ENCODE measurements at regions not wholly inside any gene's neighbourhood (a gene's known extent, or its start where the extent isn't known, plus 50 kb on each side); places are given as distances from the start of the nearest gene placed in this dataset.

DNA sequence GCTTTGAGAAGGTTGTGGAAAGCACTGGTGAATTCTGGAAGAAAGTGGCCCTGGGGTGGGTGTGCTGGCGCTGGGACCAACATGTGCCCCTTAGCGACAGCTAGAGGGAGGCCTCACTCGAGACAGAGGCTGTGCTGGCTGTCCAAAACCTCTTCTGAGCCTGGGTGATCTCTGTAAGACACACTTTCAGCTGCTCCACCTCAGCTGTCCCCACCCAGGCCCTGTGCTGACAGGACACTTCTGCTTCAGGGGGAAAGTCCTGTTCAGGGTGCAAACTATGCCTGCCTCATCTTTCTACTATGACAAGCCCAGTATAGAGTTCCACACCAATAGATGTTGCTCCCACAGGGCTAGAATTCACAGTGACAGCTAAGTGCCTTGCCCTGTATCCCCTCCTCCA is 426.4 kb downstream of the MED10 start:
- Histone ChIP-seq H3K9me3 (ENCODE audit: control insufficient read depth, insufficient read depth, low read depth, low read length) (no peaks in the 10 kb centered on the region), H3K36me3 (ENCODE audit: control insufficient read depth in 2 of 2, insufficient read depth in 1 of 2, low read length in 2 of 2) (no peaks in the 10 kb centered on the region), H3K4me3 (ENCODE audit: low read depth, low read length) (no peak overlapping the region), H3K4me1 (ENCODE audit: control insufficient read depth, insufficient read depth, low read length) (no peaks in the 10 kb centered on the region), H3K27ac (ENCODE audit: extremely low read depth, low read depth, low read length) (no peak overlapping the region)
- POLR2A ChIA-PET, result interaction anchor here (1.1 kb wide), 1 partner anchor 375 kb away, joined by 6 read pairs; no protein-coding TSS in a partner anchor
- no peak for TF ChIP-seq ZBTB1 (tag by site-specific recombination; IDR thresholded peaks at IDR 0.05)
- no peak for TF ChIP-seq ZNF585B (tag by site-specific recombination; IDR thresholded peaks at IDR 0.05)
- TF ChIP-seq KLF16 (tag by site-specific recombination; IDR thresholded peaks at IDR 0.05), result no peak
- TF ChIP-seq ZNF768 (tag by site-specific recombination; IDR thresholded peaks at IDR 0.05), result no peak
- TF ChIP-seq SP7 (tag by site-specific recombination; IDR thresholded peaks at IDR 0.05), result no peak
- CTCF ChIA-PET, result no interaction called here

DNA sequence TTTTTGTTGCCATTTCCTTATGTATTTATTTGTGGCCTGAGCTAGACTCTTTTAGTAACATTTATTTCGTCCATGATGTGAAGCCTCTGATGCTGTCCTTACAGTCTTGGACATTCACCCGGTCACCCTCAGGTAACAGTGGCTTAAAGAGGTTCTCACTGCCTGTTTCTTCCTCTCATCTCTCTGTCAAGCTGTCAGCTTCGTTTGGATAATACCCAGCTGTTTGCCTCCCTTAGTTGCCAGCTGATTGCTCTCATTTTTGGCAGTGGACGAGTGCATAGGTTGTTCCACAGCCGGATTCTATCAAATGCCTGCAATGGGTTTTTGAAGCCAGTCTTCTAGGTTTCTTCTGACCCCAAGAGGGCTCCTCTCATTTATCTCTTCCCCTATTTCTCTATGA is 427.7 kb downstream of the MED10 start:
- TF ChIP-seq ZNF366 (tag by site-specific recombination; conservative IDR thresholded peaks at IDR 0.05) (no peak), ZNF169 (tag by site-specific recombination; IDR thresholded peaks at IDR 0.05) (no peak), ZBTB7A (tag by site-specific recombination; IDR thresholded peaks at IDR 0.05; ENCODE audit: low read depth) (no peak), ZNF391 (tag by site-specific recombination; IDR thresholded peaks at IDR 0.05; ENCODE audit: borderline replicate concordance, low read depth) (no peak), ZNF404 (tag by site-specific recombination; IDR thresholded peaks at IDR 0.05) (no peak), GLIS2 (tag by site-specific recombination; IDR thresholded peaks at IDR 0.05) (no peak), OSR2 (tag by site-specific recombination; IDR thresholded peaks at IDR 0.05) (no peak), ZNF211 (tag by site-specific recombination; IDR thresholded peaks at IDR 0.05; ENCODE audit: low read depth) (no peak), YY2 (tag by site-specific recombination; IDR thresholded peaks at IDR 0.05) (no peak)
- TF ChIP-seq, protein P1, sequence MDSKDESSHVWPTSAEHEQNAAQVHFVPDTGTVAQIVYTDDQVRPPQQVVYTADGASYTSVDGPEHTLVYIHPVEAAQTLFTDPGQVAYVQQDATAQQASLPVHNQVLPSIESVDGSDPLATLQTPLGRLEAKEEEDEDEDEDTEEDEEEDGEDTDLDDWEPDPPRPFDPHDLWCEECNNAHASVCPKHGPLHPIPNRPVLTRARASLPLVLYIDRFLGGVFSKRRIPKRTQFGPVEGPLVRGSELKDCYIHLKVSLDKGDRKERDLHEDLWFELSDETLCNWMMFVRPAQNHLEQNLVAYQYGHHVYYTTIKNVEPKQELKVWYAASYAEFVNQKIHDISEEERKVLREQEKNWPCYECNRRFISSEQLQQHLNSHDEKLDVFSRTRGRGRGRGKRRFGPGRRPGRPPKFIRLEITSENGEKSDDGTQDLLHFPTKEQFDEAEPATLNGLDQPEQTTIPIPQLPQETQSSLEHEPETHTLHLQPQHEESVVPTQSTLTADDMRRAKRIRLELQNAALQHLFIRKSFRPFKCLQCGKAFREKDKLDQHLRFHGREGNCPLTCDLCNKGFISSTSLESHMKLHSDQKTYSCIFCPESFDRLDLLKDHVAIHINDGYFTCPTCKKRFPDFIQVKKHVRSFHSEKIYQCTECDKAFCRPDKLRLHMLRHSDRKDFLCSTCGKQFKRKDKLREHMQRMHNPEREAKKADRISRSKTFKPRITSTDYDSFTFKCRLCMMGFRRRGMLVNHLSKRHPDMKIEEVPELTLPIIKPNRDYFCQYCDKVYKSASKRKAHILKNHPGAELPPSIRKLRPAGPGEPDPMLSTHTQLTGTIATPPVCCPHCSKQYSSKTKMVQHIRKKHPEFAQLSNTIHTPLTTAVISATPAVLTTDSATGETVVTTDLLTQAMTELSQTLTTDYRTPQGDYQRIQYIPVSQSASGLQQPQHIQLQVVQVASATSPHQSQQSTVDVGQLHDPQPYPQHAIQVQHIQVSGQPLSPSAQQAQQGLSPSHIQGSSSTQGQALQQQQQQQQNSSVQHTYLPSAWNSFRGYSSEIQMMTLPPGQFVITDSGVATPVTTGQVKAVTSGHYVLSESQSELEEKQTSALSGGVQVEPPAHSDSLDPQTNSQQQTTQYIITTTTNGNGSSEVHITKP (tag by site-specific recombination; IDR thresholded peaks at IDR 0.05), result no peak
- TF ChIP-seq, protein P2, sequence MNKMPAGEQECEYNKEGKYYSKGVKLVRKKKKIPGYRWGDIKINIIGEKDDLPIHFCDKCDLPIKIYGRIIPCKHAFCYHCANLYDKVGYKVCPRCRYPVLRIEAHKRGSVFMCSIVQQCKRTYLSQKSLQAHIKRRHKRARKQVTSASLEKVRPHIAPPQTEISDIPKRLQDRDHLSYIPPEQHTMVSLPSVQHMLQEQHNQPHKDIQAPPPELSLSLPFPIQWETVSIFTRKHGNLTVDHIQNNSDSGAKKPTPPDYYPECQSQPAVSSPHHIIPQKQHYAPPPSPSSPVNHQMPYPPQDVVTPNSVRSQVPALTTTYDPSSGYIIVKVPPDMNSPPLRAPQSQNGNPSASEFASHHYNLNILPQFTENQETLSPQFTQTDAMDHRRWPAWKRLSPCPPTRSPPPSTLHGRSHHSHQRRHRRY (tag by site-specific recombination; IDR thresholded peaks at IDR 0.05), result no peak
- Histone ChIP-seq H3K9me3 (ENCODE audit: control insufficient read depth, insufficient read depth, low read depth, low read length) (no peaks in the 10 kb centered on the region), H3K36me3 (ENCODE audit: control insufficient read depth in 2 of 2, insufficient read depth in 1 of 2, low read length in 2 of 2) (no peaks in the 10 kb centered on the region), H3K27ac (ENCODE audit: extremely low read depth, low read depth, low read length) (no peak overlapping the region), H3K4me3 (ENCODE audit: low read depth, low read length) (no peak overlapping the region), H3K4me1 (ENCODE audit: control insufficient read depth, insufficient read depth, low read length) (no peaks in the 10 kb centered on the region)
- ChIA-PET POLR2A (no interaction called here), CTCF (interaction anchor here (0.6 kb wide), 1 partner anchor 498 kb away, joined by 3 read pairs; no protein-coding TSS in a partner anchor)

DNA sequence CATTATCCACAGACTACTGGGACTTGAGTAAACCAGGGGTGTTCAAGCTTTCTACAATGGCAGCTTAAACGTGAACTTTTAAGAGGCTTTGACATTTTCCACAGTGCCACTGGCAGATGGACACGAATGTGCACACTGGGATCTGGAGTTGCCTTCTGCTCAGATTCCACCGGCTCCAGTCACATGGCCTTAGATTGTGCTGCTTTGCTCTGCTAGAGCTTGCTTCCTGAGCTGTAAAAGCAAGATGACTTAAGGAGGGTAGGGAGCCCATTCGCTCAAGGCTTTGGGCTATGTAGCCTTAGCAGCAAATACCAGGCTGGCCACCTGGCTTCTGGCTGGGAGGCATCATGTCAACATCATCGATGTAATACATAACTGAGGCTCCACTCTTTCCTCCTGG is 436.9 kb downstream of the MED10 start:
- Histone ChIP-seq H3K27ac (ENCODE audit: extremely low read depth, low read depth, low read length) (no peak overlapping the region), H3K9me3 (ENCODE audit: control insufficient read depth, insufficient read depth, low read depth, low read length) (no peaks in the 10 kb centered on the region), H3K4me1 (ENCODE audit: control insufficient read depth, insufficient read depth, low read length) (no peaks in the 10 kb centered on the region), H3K36me3 (ENCODE audit: control insufficient read depth in 2 of 2, insufficient read depth in 1 of 2, low read length in 2 of 2) (no peaks in the 10 kb centered on the region), H3K4me3 (ENCODE audit: low read depth, low read length) (no peak overlapping the region)
- ChIA-PET POLR2A (no interaction called here), CTCF (no interaction called here)
- no peak for TF ChIP-seq ZNF175 (tag by site-specific recombination; IDR thresholded peaks at IDR 0.05)
- TF ChIP-seq ZNF341 (tag by site-specific recombination; IDR thresholded peaks at IDR 0.05; ENCODE audit: low read depth), result no peak
- TF ChIP-seq, protein P3, sequence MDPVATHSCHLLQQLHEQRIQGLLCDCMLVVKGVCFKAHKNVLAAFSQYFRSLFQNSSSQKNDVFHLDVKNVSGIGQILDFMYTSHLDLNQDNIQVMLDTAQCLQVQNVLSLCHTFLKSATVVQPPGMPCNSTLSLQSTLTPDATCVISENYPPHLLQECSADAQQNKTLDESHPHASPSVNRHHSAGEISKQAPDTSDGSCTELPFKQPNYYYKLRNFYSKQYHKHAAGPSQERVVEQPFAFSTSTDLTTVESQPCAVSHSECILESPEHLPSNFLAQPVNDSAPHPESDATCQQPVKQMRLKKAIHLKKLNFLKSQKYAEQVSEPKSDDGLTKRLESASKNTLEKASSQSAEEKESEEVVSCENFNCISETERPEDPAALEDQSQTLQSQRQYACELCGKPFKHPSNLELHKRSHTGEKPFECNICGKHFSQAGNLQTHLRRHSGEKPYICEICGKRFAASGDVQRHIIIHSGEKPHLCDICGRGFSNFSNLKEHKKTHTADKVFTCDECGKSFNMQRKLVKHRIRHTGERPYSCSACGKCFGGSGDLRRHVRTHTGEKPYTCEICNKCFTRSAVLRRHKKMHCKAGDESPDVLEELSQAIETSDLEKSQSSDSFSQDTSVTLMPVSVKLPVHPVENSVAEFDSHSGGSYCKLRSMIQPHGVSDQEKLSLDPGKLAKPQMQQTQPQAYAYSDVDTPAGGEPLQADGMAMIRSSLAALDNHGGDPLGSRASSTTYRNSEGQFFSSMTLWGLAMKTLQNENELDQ (tag by site-specific recombination; IDR thresholded peaks at IDR 0.05; ENCODE audit: low read depth), result no peak
- no peak for TF ChIP-seq SP7 (tag by site-specific recombination; IDR thresholded peaks at IDR 0.05)
- TF ChIP-seq ZEB2 (tag by site-specific recombination; IDR thresholded peaks at IDR 0.05), result no peak
- TF ChIP-seq ZNF791 (tag by site-specific recombination; IDR thresholded peaks at IDR 0.05), result no peak
- TF ChIP-seq, protein P4, sequence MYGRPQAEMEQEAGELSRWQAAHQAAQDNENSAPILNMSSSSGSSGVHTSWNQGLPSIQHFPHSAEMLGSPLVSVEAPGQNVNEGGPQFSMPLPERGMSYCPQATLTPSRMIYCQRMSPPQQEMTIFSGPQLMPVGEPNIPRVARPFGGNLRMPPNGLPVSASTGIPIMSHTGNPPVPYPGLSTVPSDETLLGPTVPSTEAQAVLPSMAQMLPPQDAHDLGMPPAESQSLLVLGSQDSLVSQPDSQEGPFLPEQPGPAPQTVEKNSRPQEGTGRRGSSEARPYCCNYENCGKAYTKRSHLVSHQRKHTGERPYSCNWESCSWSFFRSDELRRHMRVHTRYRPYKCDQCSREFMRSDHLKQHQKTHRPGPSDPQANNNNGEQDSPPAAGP (tag by site-specific recombination; IDR thresholded peaks at IDR 0.05), result no peak
